Stimulated activated naive B cell treated with anti-CD40 and anti-IgM and Interleukin-4, amounts not matched to agents 10 μg/mL and 1 μg/mL and 100 μg/mL, for 72 hours (primary cell): ENCODE measurements at regions not wholly inside any gene's neighbourhood (a gene's known extent, or its start where the extent isn't known, plus 50 kb on each side); places are given as distances from the start of the nearest gene placed in this dataset.

Experiments used
- ATAC-seq, 2 donors: fragments of 150-1000 bp; cut with Tn5 transposase; replicated peaks; 2 replicates each; pipeline ENCODE4 v1.10.0; 2021; ENCODE audit warnings: moderate library complexity in 1 of 2
- DNase-seq: peaks from one replicate; pipeline ENCODE4 v3.0.0; 2021
- H3K27ac Mint-ChIP-seq: one replicate; pipeline ENCODE4 v1.8.0; 2022; ENCODE audit warnings: mild to moderate bottlenecking, mixed read lengths
- H3K27me3 Mint-ChIP-seq, 2 donors: one replicate each; pipeline ENCODE4 v1.8.0; 2022; ENCODE audit warnings: mixed read lengths in 2 of 2
- H3K36me3 Mint-ChIP-seq, 2 donors: one replicate each; pipeline ENCODE4 v1.8.0; 2022; ENCODE audit warnings: mixed read lengths in 2 of 2, mild to moderate bottlenecking in 1 of 2
- H3K4me1 Mint-ChIP-seq, 2 donors: one replicate each; pipeline ENCODE4 v1.8.0; 2022; ENCODE audit warnings: mixed read lengths in 2 of 2, mild to moderate bottlenecking in 1 of 2
- H3K4me3 Mint-ChIP-seq, 2 donors: one replicate each; pipeline ENCODE4 v1.8.0; 2022; ENCODE audit warnings: mild to moderate bottlenecking in 2 of 2, mixed read lengths in 2 of 2, moderate library complexity in 1 of 2
- H3K9me3 Mint-ChIP-seq, 2 donors: one replicate each; pipeline ENCODE4 v1.8.0; 2022; ENCODE audit warnings: mixed read lengths in 2 of 2, mild to moderate bottlenecking in 1 of 2

- Mint-ChIP-seq H3K4me1 (no peaks in the 10 kb centered on the region), H3K27me3 (no peaks in the 10 kb centered on the region), H3K4me3 (no peak overlapping the region), H3K9me3 (peaks cover under 1 to 3% of the 10 kb centered on the region in 2 donors), H3K36me3 (no peaks in the 10 kb centered on the region), H3K27ac (no peak overlapping the region)
- ATAC-seq (no peak), DNase-seq (no peak)
Measured at GRCh38 chr2:168300460-168300859, 53.1 kb upstream of the STK39 start.

GRCh38 chr2:168304024-168304681, 56.8 kb upstream of the STK39 start:
- H3K4me3 Mint-ChIP-seq, result no peak overlapping the region
- ATAC-seq, result no peak

GRCh38 chr2:168307379-168307778, 60.0 kb upstream of the STK39 start:
- no peaks in the 10 kb centered on the region for H3K36me3 Mint-ChIP-seq
- no peaks in the 10 kb centered on the region for H3K27me3 Mint-ChIP-seq
- ATAC-seq, result no peak
- no peak overlapping the region for H3K4me3 Mint-ChIP-seq
- peaks cover 21 to 25% of the 10 kb centered on the region in 2 donors for H3K9me3 Mint-ChIP-seq
- no peak overlapping the region for H3K27ac Mint-ChIP-seq
- no peak for DNase-seq
- H3K4me1 Mint-ChIP-seq, result no peaks in the 10 kb centered on the region

More at GRCh38 chr2:168304024-168304681, 56.8 kb upstream of the STK39 start:
- Mint-ChIP-seq H3K27ac (no peak overlapping the region), H3K4me1 (no peaks in the 10 kb centered on the region), H3K9me3 (peaks cover 21 to 25% of the 10 kb centered on the region in 2 donors), H3K27me3 (no peaks in the 10 kb centered on the region), H3K36me3 (no peaks in the 10 kb centered on the region)
- DNase-seq, result no peak

- no peaks in the 10 kb centered on the region for H3K27me3 Mint-ChIP-seq
- peaks cover 17 to 23% of the 10 kb centered on the region in 2 donors for H3K9me3 Mint-ChIP-seq
Measured at GRCh38 chr2:168310580-168310979, 63.2 kb upstream of the STK39 start.

GRCh38 chr2:168311261-168311910, 64.0 kb upstream of the STK39 start:
- H3K4me1 Mint-ChIP-seq, result no peaks in the 10 kb centered on the region
- peaks cover 10 to 16% of the 10 kb centered on the region in 2 donors for H3K9me3 Mint-ChIP-seq
- no peak overlapping the region for H3K4me3 Mint-ChIP-seq
- ATAC-seq (no peak), DNase-seq (no peak)
- H3K36me3 Mint-ChIP-seq, result no peaks in the 10 kb centered on the region
- H3K27me3 Mint-ChIP-seq, result no peaks in the 10 kb centered on the region
- H3K27ac Mint-ChIP-seq, result no peak overlapping the region

More at GRCh38 chr2:168310580-168310979, 63.2 kb upstream of the STK39 start:
- Mint-ChIP-seq H3K4me1 (no peaks in the 10 kb centered on the region), H3K36me3 (no peaks in the 10 kb centered on the region), H3K27ac (no peak overlapping the region), H3K4me3 (no peak overlapping the region)
- ATAC-seq (no peak), DNase-seq (no peak)

- DNase-seq (no peak), ATAC-seq (no peak)
- Mint-ChIP-seq H3K9me3 (peaks cover 6 to 8% of the 10 kb centered on the region in 2 donors), H3K27ac (no peak overlapping the region), H3K36me3 (no peaks in the 10 kb centered on the region), H3K4me1 (no peaks in the 10 kb centered on the region), H3K27me3 (no peaks in the 10 kb centered on the region), H3K4me3 (no peak overlapping the region)
Measured at GRCh38 chr2:168312036-168312822, 64.8 kb upstream of the STK39 start.

GRCh38 chr2:168314236-168314635, 66.8 kb upstream of the STK39 start:
- Mint-ChIP-seq H3K27me3 (no peaks in the 10 kb centered on the region), H3K27ac (no peak overlapping the region), H3K9me3 (no peaks in the 10 kb centered on the region), H3K4me3 (no peak overlapping the region), H3K4me1 (no peaks in the 10 kb centered on the region), H3K36me3 (no peaks in the 10 kb centered on the region)
- ATAC-seq (no peak), DNase-seq (no peak)

GRCh38 chr2:168315331-168316072, 68.1 kb upstream of the STK39 start:
- H3K27ac Mint-ChIP-seq, result no peak overlapping the region

GRCh38 chr2:168316073-168316440, 68.7 kb upstream of the STK39 start:
- Mint-ChIP-seq H3K4me1 (no peaks in the 10 kb centered on the region), H3K27ac (no peak overlapping the region), H3K9me3 (no peaks in the 10 kb centered on the region), H3K27me3 (no peaks in the 10 kb centered on the region), H3K4me3 (no peak overlapping the region), H3K36me3 (no peaks in the 10 kb centered on the region)
- ATAC-seq (no peak), DNase-seq (no peak)

More at GRCh38 chr2:168315331-168316072, 68.1 kb upstream of the STK39 start:
- H3K27me3 Mint-ChIP-seq, result no peaks in the 10 kb centered on the region
- H3K4me1 Mint-ChIP-seq, result no peaks in the 10 kb centered on the region
- no peak overlapping the region for H3K4me3 Mint-ChIP-seq
- H3K36me3 Mint-ChIP-seq, result no peaks in the 10 kb centered on the region
- DNase-seq, result no peak
- ATAC-seq, result no peak
- no peaks in the 10 kb centered on the region for H3K9me3 Mint-ChIP-seq

GRCh38 chr2:168317282-168317681, 69.9 kb upstream of the STK39 start:
- no peaks in the 10 kb centered on the region for H3K9me3 Mint-ChIP-seq
- H3K36me3 Mint-ChIP-seq, result no peaks in the 10 kb centered on the region
- H3K27ac Mint-ChIP-seq, result no peak overlapping the region
- H3K27me3 Mint-ChIP-seq, result no peaks in the 10 kb centered on the region
- DNase-seq, result no peak
- no peak for ATAC-seq
- H3K4me1 Mint-ChIP-seq, result no peaks in the 10 kb centered on the region
- H3K4me3 Mint-ChIP-seq, result no peak overlapping the region

- Mint-ChIP-seq H3K36me3 (no peaks in the 10 kb centered on the region), H3K27me3 (peaks cover 5 to 9% of the 10 kb centered on the region in 2 donors), H3K27ac (no peak overlapping the region), H3K4me3 (no peak overlapping the region), H3K9me3 (no peaks in the 10 kb centered on the region), H3K4me1 (no peaks in the 10 kb centered on the region)
- DNase-seq (no peak), ATAC-seq (no peak)
Measured at GRCh38 chr2:168320267-168320666, 72.9 kb upstream of the STK39 start.

GRCh38 chr2:168322325-168323007, 75.1 kb upstream of the STK39 start:
- Mint-ChIP-seq H3K27ac (no peak overlapping the region), H3K36me3 (no peaks in the 10 kb centered on the region), H3K4me1 (no peaks in the 10 kb centered on the region), H3K27me3 (peaks cover 5 to 9% of the 10 kb centered on the region in 2 donors), H3K4me3 (no peak overlapping the region), H3K9me3 (no peaks in the 10 kb centered on the region)
- DNase-seq, result no peak
- ATAC-seq, result no peak

GRCh38 chr2:168323529-168324021, 76.2 kb upstream of the STK39 start:
- Mint-ChIP-seq H3K4me3 (no peak overlapping the region), H3K27ac (no peak overlapping the region), H3K27me3 (peaks cover 5 to 9% of the 10 kb centered on the region in 2 donors), H3K36me3 (no peaks in the 10 kb centered on the region), H3K4me1 (no peaks in the 10 kb centered on the region), H3K9me3 (peaks cover 0 to 1% of the 10 kb centered on the region in 2 donors)
- DNase-seq (no peak), ATAC-seq (no peak)
